K562 (cell line): ENCODE measurements at regions not wholly inside any gene's neighbourhood (a gene's known extent, or its start where the extent isn't known, plus 50 kb on each side); places are given as distances from the start of the nearest gene placed in this dataset.

Experiments
- ATAC-seq: fragments of 200-7000 bp; cut with Tn5 transposase; 3 replicates; pipeline ENCODE4 v1.9.1; 2020; ENCODE audit warnings: moderate library complexity
- BruUV-seq: library from RNA; stranded (reverse); fragments of 400-500 nt; replicated peaks from 2 replicates; lab custom pipeline; 2021; lab: Mats Ljungman, UMichigan
- CTCF ChIA-PET: fragments of 300-600 bp; formaldehyde crosslinking; extraction: SDS; loops from one replicate; lab custom pipeline; 2021; ENCODE audit warnings: low intra/inter-chr PET ratio; lab: Yijun Ruan, JAX
- POLR2A ChIA-PET: fragments of 300-600, 350-650 bp; sonication (Branson Sonifier 250); formaldehyde crosslinking; extraction: SDS; loops from one replicate; lab custom pipeline; 2021; ENCODE audit warnings: antibody characterized with exemption, inconsistent platforms; lab: Yijun Ruan, JAX
- DNase-seq, 4 experiments: peaks; one replicate each; pipeline versions ENCODE4 v3.0.0 to v3.0.0-alpha.2; 2011 to 2018; ENCODE audit warnings: low spot score in 3 of 4, mixed read lengths in 3 of 4; ENCODE audit errors: extremely low read depth in 1 of 4
- FAIRE-seq: peaks from 2 replicates; lab custom pipeline; 2011; peaks lifted over from hg19 to GRCh38; lab: Jason Lieb, UNC
- H2AFZ ChIP-seq: 2 replicates; pipeline ENCODE4 v1.6.0; 2011; ENCODE audit warnings: low read depth, low read length, control low read depth, inconsistent platforms
- H3K27ac ChIP-seq: fragments of 200-600 bp; 3 replicates; pipeline ENCODE4 v1.8.0; 2011; ENCODE audit warnings: low read depth, mild to moderate bottlenecking, control low read depth, inconsistent platforms, low read length, moderate library complexity, mixed read lengths; ENCODE audit errors: extremely low read depth
- H3K27me3 ChIP-seq, 2 experiments: fragments of 300-600 bp in 1 of 2; 2 replicates in 1 of 2; 3 replicates in 1 of 2; pipeline versions ENCODE4 v1.6.0 to v1.8.0; 2011; ENCODE audit warnings: inconsistent platforms in 2 of 2, low read length in 2 of 2, mild to moderate bottlenecking in 1 of 2, mixed read lengths in 1 of 2, moderate library complexity in 1 of 2; ENCODE audit not compliant: control insufficient read depth in 2 of 2, insufficient read depth in 2 of 2
- H3K36me3 ChIP-seq: fragments of 300-600 bp; 3 replicates; pipeline ENCODE4 v1.8.0; 2011; ENCODE audit warnings: mild to moderate bottlenecking, low read length, inconsistent platforms; ENCODE audit not compliant: control insufficient read depth, insufficient read depth
- H3K4me1 ChIP-seq, 2 experiments: fragments of 200-600 bp in 1 of 2; replicated peaks in 1 of 2; 2 replicates in 1 of 2; 3 replicates in 1 of 2; pipeline versions ENCODE4 v1.5.1 to v1.8.0; 2011; ENCODE audit warnings: inconsistent platforms in 2 of 2, low read length in 2 of 2, mild to moderate bottlenecking in 1 of 2, mixed read lengths in 1 of 2, moderate library complexity in 1 of 2; ENCODE audit not compliant: control insufficient read depth in 2 of 2, insufficient read depth in 2 of 2
- H3K4me2 ChIP-seq: 2 replicates; pipeline ENCODE4 v1.6.1; 2011; ENCODE audit warnings: low read length, control low read depth, inconsistent platforms, mixed read lengths; ENCODE audit not compliant: insufficient read depth
- H3K4me3 ChIP-seq: fragments of 200-600 bp; sonication (generic), shearing (Covaris generic); 2 replicates; pipeline ENCODE4 v1.5.1; 2016; ENCODE audit warnings: control low read depth, inconsistent platforms
- H3K79me2 ChIP-seq: fragments of 200-600 bp; 3 replicates; pipeline ENCODE4 v1.8.0; 2011; ENCODE audit warnings: low read length, inconsistent platforms; ENCODE audit not compliant: control insufficient read depth, insufficient read depth
- H3K9ac ChIP-seq, 2 experiments: 2 replicates each; pipeline versions ENCODE4 v1.6.0 to v1.6.1; 2011; ENCODE audit warnings: low read depth in 2 of 2, low read length in 2 of 2, control low read depth in 1 of 2, inconsistent platforms in 1 of 2, mild to moderate bottlenecking in 1 of 2, mixed read lengths in 1 of 2; ENCODE audit not compliant: insufficient read depth in 1 of 2
- H3K9me1 ChIP-seq: one replicate; pipeline ENCODE4 v1.6.0; 2011; ENCODE audit warnings: inconsistent platforms, mild to moderate bottlenecking, low read length, moderate library complexity; ENCODE audit not compliant: control insufficient read depth, insufficient read depth
- H3K9me3 ChIP-seq: replicated peaks from 2 replicates; pipeline ENCODE4 v1.5.1; 2011; ENCODE audit warnings: low read depth, low read length, inconsistent platforms; ENCODE audit not compliant: control insufficient read depth, insufficient read depth
- H4K20me1 ChIP-seq: replicated peaks from 2 replicates; pipeline ENCODE4 v1.6.1; 2011; ENCODE audit warnings: low read length, inconsistent platforms, mixed read lengths; ENCODE audit not compliant: control insufficient read depth, insufficient read depth
- GABPA ChIP-seq: fragments of 200-800 bp; sonication (Bioruptor generic); conservative IDR thresholded peaks from 2 replicates; pipeline ENCODE4 v1.6.1; 2016; ENCODE audit warnings: low read depth, missing genetic modification characterization, missing compliant biosample characterization
- MBD1 ChIP-seq: fragments of 250-450 bp; sonication (Bioruptor Pico); IDR thresholded peaks from 2 replicates; pipeline ENCODE4 v1.8.0; 2022; ENCODE audit warnings: inconsistent platforms
- SIN3A ChIP-seq, 2 experiments: fragments of 150-350 bp in 1 of 2; IDR thresholded peaks; 2 replicates each; pipeline ENCODE4 v1.6.1; 2011 to 2016; ENCODE audit warnings: borderline replicate concordance in 2 of 2, low read depth in 2 of 2, low read length in 2 of 2, mild to moderate bottlenecking in 2 of 2, moderate library complexity in 2 of 2; ENCODE audit not compliant: control insufficient read depth in 1 of 2
- ZNF23 ChIP-seq: fragments of 250-450 bp; sonication (Bioruptor Pico); IDR thresholded peaks from 2 replicates; pipeline ENCODE4 v1.4.0; 2020; ENCODE audit warnings: mild to moderate bottlenecking
- WGBS: fragments of 100-300 bp; shearing (Covaris generic); methylation state at CpG from one replicate; pipeline ENCODE4 v1.1.6; 2016; ENCODE audit warnings: low coverage, mixed read lengths; ENCODE audit not compliant: insufficient coverage; ENCODE audit errors: missing lambda C conversion rate; 5-methylcytosine and 5-hydroxymethylcytosine counted together
- in situ Hi-C: fragments of 300-500 bp; cut with MboI; formaldehyde crosslinking; loops from 4 replicates; pipeline ENCODE4 v1.15.0; 2018; ENCODE audit warnings: inconsistent platforms, mixed read lengths
- intact Hi-C: fragments of 100-400 bp; cut with micrococcal nuclease; formaldehyde crosslinking; loops from 2 replicates; pipeline ENCODE4 v1.14.2; 2022

GRCh38 chr10:88157981-88158465, 294.6 kb downstream of the PTEN start:
- H3K27ac ChIP-seq = no peak overlapping the region
- ATAC-seq (no peak), FAIRE-seq (no peak), DNase-seq (no peak)
- in situ Hi-C loops = no loop called here
- TF ChIP-seq ZNF23 (CRISPR knock-in tag) = no peak
- TF ChIP-seq GABPA (tag) = 0 out of 2 replicates have a peak, but pooled peaks have one; percentile 18
- no peaks in the 10 kb centered on the region for H3K79me2 ChIP-seq
- WGBS = 0% methylated on average over 1 of the region's 2 CpGs
- no peaks in the 10 kb centered on the region for H3K9me1 ChIP-seq
- BruUV-seq = no TSS peak
- H3K9ac ChIP-seq = no peak overlapping the region
- POLR2A ChIA-PET = no interaction called here
- no peaks in the 10 kb centered on the region for H3K27me3 ChIP-seq
- no peaks in the 10 kb centered on the region for H3K36me3 ChIP-seq
- no peak overlapping the region for H3K4me3 ChIP-seq
- H3K4me1 ChIP-seq = no peaks in the 10 kb centered on the region
- H2AFZ ChIP-seq = no peak overlapping the region
- CTCF ChIA-PET = no interaction called here
- no peak overlapping the region for H3K4me2 ChIP-seq
- intact Hi-C loops = no loop called here
- H4K20me1 ChIP-seq = no peaks in the 10 kb centered on the region
- H3K9me3 ChIP-seq = no peaks in the 10 kb centered on the region

GRCh38 chr10:88158526-88159122, 295.2 kb downstream of the PTEN start:
- Histone ChIP-seq H3K4me3 (no peak overlapping the region), H3K9ac (no peak overlapping the region), H3K9me3 (no peaks in the 10 kb centered on the region), H3K9me1 (no peaks in the 10 kb centered on the region), H3K79me2 (no peaks in the 10 kb centered on the region), H3K27ac (no peak overlapping the region), H3K4me1 (no peaks in the 10 kb centered on the region), H2AFZ (no peak overlapping the region), H4K20me1 (no peaks in the 10 kb centered on the region), H3K36me3 (no peaks in the 10 kb centered on the region), H3K27me3 (no peaks in the 10 kb centered on the region), H3K4me2 (no peak overlapping the region)
- FAIRE-seq (no peak), DNase-seq (no peak), ATAC-seq (no peak)
- intact Hi-C loops = no loop called here
- POLR2A ChIA-PET = no interaction called here
- 0% methylated on average over 3 of the region's 3 CpGs for WGBS
- in situ Hi-C loops = no loop called here
- no TSS peak for BruUV-seq
- CTCF ChIA-PET = no interaction called here
- no peak for TF ChIP-seq MBD1 (CRISPR knock-in tag)
- no peak for TF ChIP-seq SIN3A (IDR thresholded peaks at IDR 0.05; ENCODE audit: borderline replicate concordance in 2 of 2, control insufficient read depth in 1 of 2, low read depth in 2 of 2, low read length in 2 of 2)
